DMS79 treated with DMSO at 0.1 percent for 48 hours (cell line): ENCODE measurements at regions not wholly inside any gene's neighbourhood (a gene's known extent, or its start where the extent isn't known, plus 50 kb on each side); places are given as distances from the start of the nearest gene placed in this dataset.

Source experiments
- DNase-seq: peaks from one replicate; lab custom pipeline; 2025; lab: John Stamatoyannopoulos, UW

GRCh38 chr21:18951271-18952038, 547.9 kb upstream of the TMPRSS15 start:
- no peak for DNase-seq

- DNase-seq = no peak
Observed at GRCh38 chr21:18954441-18954844, 550.9 kb upstream of the TMPRSS15 start.

DNA sequence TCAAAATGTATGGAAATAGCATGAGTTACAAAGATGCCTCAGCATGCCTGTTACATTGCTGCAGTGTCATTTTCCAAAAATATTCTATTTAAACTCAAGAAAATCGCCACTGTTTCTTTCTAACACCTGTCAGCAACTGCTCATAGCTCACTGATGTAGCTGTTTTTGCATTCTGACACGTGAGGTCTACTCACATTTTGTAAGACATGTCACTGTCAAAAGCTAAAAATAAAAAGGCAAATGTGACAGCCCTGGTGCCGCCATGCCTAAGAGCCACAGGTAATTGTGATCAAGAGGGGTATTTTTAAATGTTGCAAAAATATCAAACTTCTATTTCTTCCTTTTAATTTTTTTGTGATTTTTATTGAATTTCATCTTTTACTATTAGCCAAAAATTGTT, 556.2 kb upstream of the TMPRSS15 start:
- no peak for DNase-seq

DNA sequence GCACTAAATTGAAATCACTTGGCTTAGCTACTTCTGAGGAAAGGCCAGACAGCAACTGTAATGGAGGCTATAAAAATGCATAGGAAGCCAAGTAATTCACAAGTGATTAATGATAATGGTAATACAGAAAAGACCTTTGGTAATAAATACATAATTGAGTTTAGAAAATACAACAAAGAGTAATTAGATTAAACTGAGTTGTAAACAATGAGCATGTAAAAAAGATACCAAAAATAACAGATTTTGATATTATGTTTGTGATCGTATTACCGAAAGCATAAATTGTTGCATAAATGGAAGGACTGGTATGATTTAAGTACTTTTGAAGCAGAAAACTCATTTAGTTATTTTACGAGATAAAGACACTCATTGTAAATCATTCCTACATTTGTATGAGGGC, 556.7 kb upstream of the TMPRSS15 start:
- no peak for DNase-seq

GRCh38 chr21:18970416-18970815, 566.8 kb upstream of the TMPRSS15 start:
- DNase-seq = no peak

DNA sequence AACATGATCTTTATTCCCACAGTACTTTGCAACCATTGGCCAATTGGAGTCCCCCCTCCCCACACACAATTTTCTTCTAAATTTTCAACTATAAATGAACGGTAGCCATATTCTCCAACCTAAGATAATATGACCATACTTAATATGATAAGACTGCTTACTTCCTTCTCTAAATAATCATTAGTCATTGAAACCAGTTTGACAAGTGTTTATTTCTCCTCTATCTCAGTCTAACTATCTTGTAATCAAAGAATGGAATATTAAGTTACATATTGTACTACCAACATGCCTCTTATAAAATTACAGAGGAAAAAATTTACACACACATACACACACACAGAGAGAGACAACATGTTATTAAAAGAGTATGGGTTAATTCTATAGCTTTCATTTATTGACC, 567.4 kb upstream of the TMPRSS15 start:
- DNase-seq = no peak

DNA sequence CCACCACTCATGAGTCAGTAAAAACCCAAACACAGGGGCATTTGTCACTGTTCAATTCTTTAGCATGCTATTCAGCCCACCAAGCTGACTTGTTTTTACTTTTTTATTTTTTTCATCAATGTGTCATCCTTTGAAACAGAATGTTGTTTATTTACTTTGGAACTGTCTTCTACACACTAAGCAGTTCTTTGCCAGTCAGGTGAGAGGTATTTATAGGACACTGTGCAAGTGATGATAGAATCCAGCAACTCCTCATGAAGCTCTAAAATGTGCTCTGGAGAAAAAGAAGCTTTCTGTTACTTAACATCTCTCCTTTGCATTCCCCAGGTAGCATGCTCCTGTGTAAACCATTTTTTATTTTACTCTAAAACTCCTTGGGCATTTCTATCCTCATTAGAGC, 582.0 kb upstream of the TMPRSS15 start:
- no peak for DNase-seq

- DNase-seq = no peak
Observed at GRCh38 chr21:18986197-18986596, 582.6 kb upstream of the TMPRSS15 start.

- DNase-seq = no peak
Observed at GRCh38 chr21:18987520-18988026, 584.0 kb upstream of the TMPRSS15 start.

GRCh38 chr21:18989953-18990495, 586.4 kb upstream of the TMPRSS15 start:
- no peak for DNase-seq

GRCh38 chr21:18991846-18992245, 588.3 kb upstream of the TMPRSS15 start:
- DNase-seq = no peak

DNA sequence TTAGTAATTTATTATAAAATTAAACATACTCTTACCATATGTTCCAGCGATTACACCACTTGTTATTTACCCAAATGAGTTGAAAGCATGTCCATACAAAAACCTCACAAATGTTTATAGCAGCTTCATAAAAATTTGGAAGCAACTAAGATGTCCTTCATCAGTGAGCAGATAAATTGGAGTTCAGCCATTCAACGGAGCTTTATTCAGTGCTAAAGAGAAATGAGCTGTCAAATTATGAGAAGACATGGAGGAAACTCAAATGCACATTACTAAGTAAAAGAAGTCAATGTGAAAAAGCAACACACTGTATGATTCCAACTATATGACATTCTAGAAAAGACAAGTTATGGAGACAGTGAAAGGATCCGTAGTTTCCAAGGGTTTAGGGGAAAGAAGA, 606.7 kb upstream of the TMPRSS15 start:
- no peak for DNase-seq

GRCh38 chr21:19010996-19011395, 607.4 kb upstream of the TMPRSS15 start:
- DNase-seq = no peak

GRCh38 chr21:19011451-19011850, 607.9 kb upstream of the TMPRSS15 start:
- DNase-seq = no peak

DNA sequence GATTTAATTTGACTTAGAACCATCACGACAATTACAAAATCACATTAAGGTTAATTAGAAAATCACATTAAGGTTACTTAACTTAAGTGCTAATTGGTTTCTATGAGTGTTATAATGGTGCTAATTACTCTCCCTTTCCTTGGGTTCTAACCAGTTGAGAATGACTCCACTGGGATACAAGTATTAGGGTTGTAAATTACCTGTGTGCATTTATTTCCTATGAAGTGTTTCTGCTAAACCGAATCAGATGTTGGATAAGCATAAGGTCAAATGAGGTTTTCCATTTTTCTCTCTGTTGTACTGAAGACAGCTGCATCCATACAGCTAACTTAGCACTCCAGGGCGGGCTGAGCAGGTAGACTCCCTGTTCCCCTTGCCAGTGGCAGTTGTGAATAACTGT, 610.3 kb upstream of the TMPRSS15 start:
- DNase-seq = no peak

- DNase-seq = no peak
Observed at GRCh38 chr21:19018529-19018928, 614.9 kb upstream of the TMPRSS15 start.

DNA sequence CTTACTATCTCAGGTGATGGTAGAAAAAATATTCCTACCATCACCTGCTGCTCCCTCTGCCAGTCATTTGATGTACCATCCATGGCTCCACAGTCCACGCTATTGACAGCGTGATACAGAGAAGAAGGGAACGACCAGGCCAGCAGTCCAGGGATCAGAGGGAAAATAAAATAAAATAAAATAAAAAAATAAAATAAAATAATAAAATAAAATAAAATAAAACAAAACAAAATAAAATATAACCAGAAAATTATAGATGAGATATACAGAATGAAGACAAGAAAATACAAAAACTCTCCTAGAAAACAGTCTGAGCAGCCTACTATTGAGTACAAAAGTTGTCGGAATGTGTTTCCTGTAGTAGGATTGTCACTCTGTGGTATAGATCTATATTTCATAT, 619.4 kb upstream of the TMPRSS15 start:
- no peak for DNase-seq

- DNase-seq = peak; percentile 24
Observed at GRCh38 chr21:19026911-19027310, 623.3 kb upstream of the TMPRSS15 start.

DNA sequence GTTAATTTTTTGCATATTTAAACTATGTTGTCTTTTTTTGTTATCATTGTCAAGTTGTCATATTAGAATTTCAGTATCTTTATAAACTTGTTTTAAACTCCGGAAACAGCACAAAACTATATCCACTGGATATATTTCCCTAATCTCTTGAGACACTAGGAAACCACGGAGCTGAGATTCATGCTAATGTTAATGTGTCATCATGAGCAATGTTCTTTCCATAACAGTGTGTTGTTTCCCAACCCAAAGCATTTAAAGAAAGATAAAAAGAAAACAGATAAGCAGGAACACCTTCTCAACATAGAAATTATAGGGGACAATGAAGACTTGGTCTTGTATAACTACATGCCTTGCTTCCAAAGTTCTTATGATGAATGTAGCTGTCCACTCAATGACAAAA, 626.2 kb upstream of the TMPRSS15 start:
- no peak for DNase-seq

DNA sequence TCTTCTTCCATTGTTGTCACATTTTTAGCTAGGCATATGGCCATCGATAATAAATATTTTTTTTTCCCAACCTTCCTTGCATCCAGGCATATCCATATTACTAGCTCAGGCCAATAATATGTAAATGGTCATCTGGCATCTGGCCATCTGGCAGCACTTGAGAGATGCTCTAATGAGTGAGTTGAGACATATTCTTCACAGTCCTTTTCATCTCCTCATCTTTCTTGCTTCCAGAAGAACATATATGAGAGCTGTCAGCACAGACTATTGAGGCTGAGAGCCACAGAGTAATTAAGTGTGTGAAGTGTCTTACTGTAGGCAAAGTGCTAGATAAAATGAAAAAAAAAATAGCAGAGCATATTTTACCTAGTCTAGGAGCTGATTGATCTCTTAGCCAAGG, 628.4 kb upstream of the TMPRSS15 start:
- DNase-seq = peak; percentile 34

GRCh38 chr21:19034041-19034440, 630.5 kb upstream of the TMPRSS15 start:
- no peak for DNase-seq

DNA sequence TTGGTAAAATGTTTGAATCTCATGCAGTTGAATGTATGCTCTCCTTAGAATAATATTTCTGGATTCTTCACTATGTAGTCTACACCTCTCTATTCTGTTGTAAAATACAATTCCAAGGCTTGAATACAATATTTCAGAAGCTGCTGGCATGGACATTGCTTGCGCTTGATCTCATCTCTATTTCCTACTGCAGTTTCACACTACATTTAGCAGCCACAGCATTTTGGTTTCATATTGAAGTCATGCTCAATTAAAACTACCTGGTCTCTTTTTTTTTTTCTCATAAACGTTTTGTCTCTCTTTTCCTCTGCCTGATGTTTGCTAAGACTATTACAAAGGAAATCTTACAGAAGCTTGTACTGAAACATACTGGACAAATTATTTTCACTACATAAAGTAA, 631.0 kb upstream of the TMPRSS15 start:
- DNase-seq = peak; percentile 73

DNA sequence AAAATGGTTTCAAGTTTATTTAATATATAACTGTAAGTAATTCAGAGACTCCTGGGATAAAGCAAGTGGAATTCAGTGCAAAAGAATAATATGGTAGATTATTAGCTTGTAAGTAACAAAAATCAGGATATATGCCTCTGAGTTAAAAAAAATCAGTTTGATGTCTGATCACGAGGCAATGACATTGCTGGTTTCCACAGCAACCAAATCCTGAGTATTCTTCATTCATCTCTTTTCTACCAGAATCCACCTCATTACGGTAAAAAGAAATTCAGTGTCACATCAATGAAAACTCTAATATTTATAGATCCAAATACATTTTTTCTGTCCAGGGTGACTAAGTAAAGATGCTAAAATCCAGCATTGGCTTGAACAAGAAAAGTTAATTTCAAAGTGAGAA, 642.3 kb upstream of the TMPRSS15 start:
- no peak for DNase-seq
